Fibroblast of lung (primary cell): ENCODE measurements at regions not wholly inside any gene's neighbourhood (a gene's known extent, or its start where the extent isn't known, plus 50 kb on each side); places are given as distances from the start of the nearest gene placed in this dataset.
"Not testable (repeated sequence)": the region's sequence is repeated elsewhere in the genome, so short reads cannot be mapped to it uniquely, and the experiment has no call there.

Source experiments
- CTCF ChIP-seq, 2 donors: IDR thresholded peaks in 1 of 2; conservative IDR thresholded peaks in 1 of 2; 1 replicate in 1 of 2; 2 replicates in 1 of 2; pipeline ENCODE4 v1.5.1; 2011 to 2012; ENCODE audit warnings: low read length in 2 of 2, control low read depth in 1 of 2, inconsistent platforms in 1 of 2, low read depth in 1 of 2, mild to moderate bottlenecking in 1 of 2
- EZH2 ChIP-seq: IDR thresholded peaks from 2 replicates; pipeline ENCODE4 v1.5.1; 2012; ENCODE audit warnings: low read length, control low read depth, mild to moderate bottlenecking; ENCODE audit errors: missing control alignments

- TF ChIP-seq CTCF (conservative IDR thresholded peaks at IDR 0.05 in 1 of 2, IDR thresholded peaks at IDR 0.05 in 1 of 2; ENCODE audit: low read depth in 1 of 2, low read length in 2 of 2); EZH2: not testable (repeated sequence)
These were observed 76.7 kb upstream of the AGAP9 start for GRCh38 chr10:47600127-47600526.
